ENCODE measurements at regions not wholly inside any gene's neighbourhood (a gene's known extent, or its start where the extent isn't known, plus 50 kb on each side); places are given as distances from the start of the nearest gene placed in this dataset.

- TF ChIP-seq POLR2AphosphoS5 (IDR thresholded peaks at IDR 0.05; ENCODE audit: insufficient read depth, low read depth, low read length) (no peak), CTCF (IDR thresholded peaks at IDR 0.05; ENCODE audit: extremely low read depth in 1 of 2, insufficient read depth in 1 of 2, low read depth in 1 of 2, low read length in 2 of 2) (no peak), EZH2 (IDR thresholded peaks at IDR 0.05; ENCODE audit: borderline replicate concordance, low read depth, low read length, severe bottlenecking) (no peak), JUN (IDR thresholded peaks at IDR 0.05; ENCODE audit: borderline replicate concordance, insufficient read depth, insufficient read length, low read depth) (no peak), POLR2A (IDR thresholded peaks at IDR 0.05; ENCODE audit: low read depth, low read length) (no peak), MAX (IDR thresholded peaks at IDR 0.05; ENCODE audit: insufficient read depth, insufficient read length) (no peak), FOS (IDR thresholded peaks at IDR 0.05; ENCODE audit: borderline replicate concordance, insufficient read depth, low read length) (no peak), MYC (IDR thresholded peaks at IDR 0.05; ENCODE audit: low read depth, low read length) (no peak), GATA2 (IDR thresholded peaks at IDR 0.05; ENCODE audit: insufficient read depth, insufficient read length, low read depth, low read length) (no peak)
Measured at GRCh38 chr10:35794703-35795102, 152.6 kb upstream of the FZD8 start.

Data from endothelial cell of umbilical vein (primary cell).